ENCODE measurements at regions not wholly inside any gene's neighbourhood (a gene's known extent, or its start where the extent isn't known, plus 50 kb on each side); places are given as distances from the start of the nearest gene placed in this dataset.

DNA sequence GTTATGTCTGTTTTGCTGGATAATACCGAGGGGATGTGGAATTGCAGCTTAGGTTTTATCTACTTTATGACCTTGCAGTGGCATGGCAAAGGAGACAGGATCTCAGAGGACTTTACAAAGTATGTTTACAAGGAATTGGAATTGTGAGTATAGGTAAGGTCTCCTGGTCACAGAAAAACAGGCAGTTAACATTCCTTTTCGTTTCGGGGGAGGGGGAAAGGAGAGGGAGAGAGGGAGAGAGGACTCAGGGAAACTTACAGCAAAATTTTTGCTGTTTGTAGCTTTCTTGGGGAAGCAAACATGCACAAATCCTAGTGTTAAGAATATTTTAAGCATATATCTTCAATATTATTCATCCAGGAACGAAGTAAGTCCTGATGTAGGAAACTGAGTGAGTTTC is 590.5 kb upstream of the LRFN5 start:
- no peaks in the 10 kb centered on the region for H3K27me3 ChIP-seq
- DNase-seq (no peak), ATAC-seq (no peak)
- no peaks in the 10 kb centered on the region for H3K9me3 ChIP-seq
- no peaks in the 10 kb centered on the region for H3K4me1 ChIP-seq
- WGBS, 2 donors: 9 to 14% methylated on average over 4 of the region's 4 CpGs
- intact Hi-C loops (cut with DNase I): no loop called here
- no peaks in the 10 kb centered on the region for H3K36me3 ChIP-seq (replicated peaks in 1 of 2; ENCODE audit: insufficient read depth in 1 of 2, low read depth in 2 of 2)
- no peak overlapping the region for H3K4me3 ChIP-seq
- TF ChIP-seq, protein P1, sequence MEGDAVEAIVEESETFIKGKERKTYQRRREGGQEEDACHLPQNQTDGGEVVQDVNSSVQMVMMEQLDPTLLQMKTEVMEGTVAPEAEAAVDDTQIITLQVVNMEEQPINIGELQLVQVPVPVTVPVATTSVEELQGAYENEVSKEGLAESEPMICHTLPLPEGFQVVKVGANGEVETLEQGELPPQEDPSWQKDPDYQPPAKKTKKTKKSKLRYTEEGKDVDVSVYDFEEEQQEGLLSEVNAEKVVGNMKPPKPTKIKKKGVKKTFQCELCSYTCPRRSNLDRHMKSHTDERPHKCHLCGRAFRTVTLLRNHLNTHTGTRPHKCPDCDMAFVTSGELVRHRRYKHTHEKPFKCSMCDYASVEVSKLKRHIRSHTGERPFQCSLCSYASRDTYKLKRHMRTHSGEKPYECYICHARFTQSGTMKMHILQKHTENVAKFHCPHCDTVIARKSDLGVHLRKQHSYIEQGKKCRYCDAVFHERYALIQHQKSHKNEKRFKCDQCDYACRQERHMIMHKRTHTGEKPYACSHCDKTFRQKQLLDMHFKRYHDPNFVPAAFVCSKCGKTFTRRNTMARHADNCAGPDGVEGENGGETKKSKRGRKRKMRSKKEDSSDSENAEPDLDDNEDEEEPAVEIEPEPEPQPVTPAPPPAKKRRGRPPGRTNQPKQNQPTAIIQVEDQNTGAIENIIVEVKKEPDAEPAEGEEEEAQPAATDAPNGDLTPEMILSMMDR (IDR thresholded peaks at IDR 0.05): no peak
- no peak for TF ChIP-seq POLR2A (IDR thresholded peaks at IDR 0.05)
- no peak overlapping the region for H3K27ac ChIP-seq

DNA sequence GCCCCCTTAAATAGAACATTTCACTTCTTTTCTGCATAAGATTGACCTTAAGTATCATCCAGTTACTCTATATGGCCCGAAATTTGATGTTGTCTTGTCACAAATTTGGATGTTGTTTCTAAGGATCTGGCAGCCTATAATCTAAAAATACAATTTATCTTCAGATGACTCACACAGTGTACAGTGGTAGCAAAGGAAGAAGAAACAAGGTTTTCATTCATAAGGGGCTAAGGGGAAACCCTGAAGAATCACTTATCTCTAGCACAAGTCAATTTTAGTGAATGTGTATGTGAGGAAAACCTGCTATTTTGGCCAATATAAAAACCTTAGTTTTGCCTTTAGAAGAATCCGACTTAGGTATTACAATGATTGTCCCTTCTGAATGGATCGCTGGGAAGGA is 606.3 kb upstream of the LRFN5 start:
- TF ChIP-seq POLR2A (IDR thresholded peaks at IDR 0.05): no peak
- TF ChIP-seq, protein P1 (IDR thresholded peaks at IDR 0.05): no peak
- intact Hi-C loops (cut with DNase I): no loop called here
- H3K9me3 ChIP-seq: no peaks in the 10 kb centered on the region
- no peaks in the 10 kb centered on the region for H3K36me3 ChIP-seq (replicated peaks in 1 of 2; ENCODE audit: insufficient read depth in 1 of 2, low read depth in 2 of 2)
- DNase-seq: no peak
- no peaks in the 10 kb centered on the region for H3K27me3 ChIP-seq
- H3K4me3 ChIP-seq: no peak overlapping the region
- H3K27ac ChIP-seq: no peak overlapping the region
- H3K4me1 ChIP-seq: no peaks in the 10 kb centered on the region
- WGBS, 2 donors: 37 to 49% methylated on average over 3 of the region's 3 CpGs
- no peak for ATAC-seq

DNA sequence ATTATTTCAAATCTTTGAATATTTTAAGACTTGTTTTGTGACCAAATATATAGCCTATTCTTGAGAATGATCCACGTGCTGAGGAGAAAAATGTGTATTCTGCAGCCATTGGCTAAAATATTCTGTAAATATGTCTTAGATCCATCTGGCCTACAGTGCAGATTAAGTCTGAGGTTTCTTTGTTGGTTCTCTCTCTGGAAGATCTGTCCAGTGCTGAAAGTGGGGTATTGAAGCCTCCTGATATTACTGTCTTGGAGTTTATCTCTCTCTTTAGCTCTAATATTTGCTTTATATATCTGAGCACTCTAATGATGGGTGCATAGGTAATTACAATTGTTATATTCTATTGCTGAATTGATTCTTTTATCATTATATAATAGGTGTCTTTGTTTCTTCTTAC is 617.4 kb upstream of the LRFN5 start:
- H3K27ac ChIP-seq: no peak overlapping the region
- H3K9me3 ChIP-seq: no peaks in the 10 kb centered on the region
- WGBS, 2 donors: 21 to 24% methylated on average over 1 of the region's 1 CpG
- no peak for DNase-seq
- intact Hi-C loops (cut with DNase I): no loop called here
- no peak for TF ChIP-seq POLR2A (IDR thresholded peaks at IDR 0.05)
- TF ChIP-seq, protein P1 (IDR thresholded peaks at IDR 0.05): no peak
- H3K4me1 ChIP-seq: no peaks in the 10 kb centered on the region
- ATAC-seq: no peak
- no peak overlapping the region for H3K4me3 ChIP-seq
- H3K27me3 ChIP-seq: no peaks in the 10 kb centered on the region
- H3K36me3 ChIP-seq (replicated peaks in 1 of 2; ENCODE audit: insufficient read depth in 1 of 2, low read depth in 2 of 2): no peaks in the 10 kb centered on the region

DNA sequence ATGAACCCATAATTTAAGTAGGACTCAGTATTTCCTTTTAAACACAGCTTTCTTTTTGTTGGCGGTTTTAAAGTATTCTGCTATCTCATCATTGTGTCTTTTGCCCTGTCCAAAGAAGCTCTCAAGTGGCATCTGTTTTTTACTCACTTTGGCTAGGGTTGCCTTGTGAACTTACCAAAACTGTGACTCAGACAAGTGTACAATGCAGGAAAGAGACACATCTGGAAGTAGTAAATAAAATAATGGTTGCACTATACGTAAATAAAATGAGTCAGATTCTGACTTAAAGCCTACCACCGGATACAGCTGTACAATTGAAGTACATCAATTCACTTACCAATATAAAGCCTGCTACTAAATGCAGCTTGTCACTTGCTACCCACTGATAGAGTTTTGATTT is 619.2 kb upstream of the LRFN5 start:
- Histone ChIP-seq H3K27me3 (no peaks in the 10 kb centered on the region), H3K27ac (no peak overlapping the region), H3K36me3 (replicated peaks in 1 of 2; ENCODE audit: insufficient read depth in 1 of 2, low read depth in 2 of 2) (no peaks in the 10 kb centered on the region), H3K4me1 (no peaks in the 10 kb centered on the region), H3K9me3 (no peaks in the 10 kb centered on the region), H3K4me3 (no peak overlapping the region)
- WGBS, 2 donors: 58 to 59% methylated on average over 3 of the region's 3 CpGs
- intact Hi-C loops (cut with DNase I): no loop called here
- TF ChIP-seq POLR2A (IDR thresholded peaks at IDR 0.05): no peak
- TF ChIP-seq, protein P1 (IDR thresholded peaks at IDR 0.05): no peak
- DNase-seq (no peak), ATAC-seq (no peak)

GRCh38 chr14:40986655-40987054 is 620.0 kb upstream of the LRFN5 start:
- TF ChIP-seq POLR2A (IDR thresholded peaks at IDR 0.05): no peak
- TF ChIP-seq, protein P1 (IDR thresholded peaks at IDR 0.05): no peak
- Histone ChIP-seq H3K36me3 (replicated peaks in 1 of 2; ENCODE audit: insufficient read depth in 1 of 2, low read depth in 2 of 2) (no peaks in the 10 kb centered on the region), H3K27ac (no peak overlapping the region), H3K27me3 (no peaks in the 10 kb centered on the region), H3K9me3 (no peaks in the 10 kb centered on the region), H3K4me1 (no peaks in the 10 kb centered on the region), H3K4me3 (no peak overlapping the region)
- DNase-seq (no peak), ATAC-seq (no peak)
- WGBS, 2 donors: 44 to 62% methylated on average over 1 of the region's 1 CpG
- intact Hi-C loops (cut with DNase I): no loop called here
